A673 (cell line): ENCODE measurements at regions not wholly inside any gene's neighbourhood (a gene's known extent, or its start where the extent isn't known, plus 50 kb on each side); places are given as distances from the start of the nearest gene placed in this dataset.
"Not testable (repeated sequence)": the region's sequence is repeated elsewhere in the genome, so short reads cannot be mapped to it uniquely, and the experiment has no call there.

ENCODE experiments used
- BruUV-seq: library from RNA; stranded (reverse); fragments of 400-500 nt; replicated peaks from 2 replicates; lab custom pipeline; 2021; lab: Mats Ljungman, UMichigan
- CTCF ChIA-PET: fragments of 300-600 bp; sonication (Branson Sonifier 250); formaldehyde crosslinking; loops from one replicate; lab custom pipeline; 2022; ENCODE audit warnings: antibody characterized with exemption; lab: Charles Lee
- POLR2A ChIA-PET: fragments of 300-600 bp; sonication (Branson Sonifier 250); formaldehyde crosslinking; loops from one replicate; lab custom pipeline; 2022; ENCODE audit warnings: antibody characterized with exemption; ENCODE audit not compliant: low non-redundant PET; lab: Charles Lee
- DNase-seq: peaks from one replicate; pipeline ENCODE4 v3.0.0-alpha.2; 2015; ENCODE audit warnings: low spot score
- H3K27ac ChIP-seq: fragments of 200-600 bp; sonication (generic); 2 replicates; pipeline ENCODE4 v1.5.1; 2016; ENCODE audit warnings: mixed run types, low read depth, mild to moderate bottlenecking, mixed read lengths, antibody characterized with exemption, low read length; ENCODE audit not compliant: poor library complexity, severe bottlenecking
- H3K27me3 ChIP-seq: fragments of 200-600 bp; sonication (generic); replicated peaks from 2 replicates; pipeline ENCODE4 v1.6.1; 2017; ENCODE audit warnings: mixed run types, low read depth, mild to moderate bottlenecking, mixed read lengths, antibody characterized with exemption, low read length; ENCODE audit not compliant: insufficient read depth, poor library complexity
- H3K36me3 ChIP-seq: fragments of 200-600 bp; sonication (generic); 2 replicates; pipeline ENCODE4 v1.6.1; 2016; ENCODE audit warnings: mixed run types, mild to moderate bottlenecking, mixed read lengths, antibody characterized with exemption, low read length; ENCODE audit not compliant: insufficient read depth, poor library complexity, severe bottlenecking
- H3K4me1 ChIP-seq: fragments of 200-600 bp; sonication (generic); 2 replicates; pipeline ENCODE4 v1.6.1; 2017; ENCODE audit warnings: mixed run types, mild to moderate bottlenecking, mixed read lengths, antibody characterized with exemption, low read length; ENCODE audit not compliant: insufficient read depth, poor library complexity, severe bottlenecking
- H3K4me3 ChIP-seq: fragments of 200-600 bp; sonication (generic); 2 replicates; pipeline ENCODE4 v1.5.1; 2016; ENCODE audit warnings: low read depth, mixed run types, mild to moderate bottlenecking, mixed read lengths, low read length; ENCODE audit not compliant: poor library complexity, severe bottlenecking
- H3K9me3 ChIP-seq: fragments of 200-600 bp; sonication (generic); 2 replicates; pipeline ENCODE4 v1.6.1; 2016; ENCODE audit warnings: mixed run types, low read depth, mild to moderate bottlenecking, mixed read lengths, antibody characterized with exemption, low read length; ENCODE audit not compliant: poor library complexity, severe bottlenecking
- CTCF ChIP-seq: fragments of 300-800, 200-600 bp; sonication (generic); conservative IDR thresholded peaks from 2 replicates; pipeline ENCODE4 v1.5.1; 2017; ENCODE audit warnings: low read depth, mild to moderate bottlenecking, antibody characterized with exemption, low read length, moderate library complexity, mixed read lengths
- EZH2 ChIP-seq: fragments of 200-600 bp; sonication (generic); IDR thresholded peaks from 2 replicates; pipeline ENCODE4 v1.6.1; 2017; ENCODE audit warnings: borderline replicate concordance, low read depth, mild to moderate bottlenecking, mixed read lengths, antibody characterized with exemption, low read length; ENCODE audit not compliant: poor library complexity, severe bottlenecking
- intact Hi-C: fragments of 100-400 bp; cut with micrococcal nuclease; formaldehyde crosslinking; loops from one replicate; pipeline ENCODE4 v1.10.0; 2022; ENCODE audit not compliant: unreplicated experiment

DNA sequence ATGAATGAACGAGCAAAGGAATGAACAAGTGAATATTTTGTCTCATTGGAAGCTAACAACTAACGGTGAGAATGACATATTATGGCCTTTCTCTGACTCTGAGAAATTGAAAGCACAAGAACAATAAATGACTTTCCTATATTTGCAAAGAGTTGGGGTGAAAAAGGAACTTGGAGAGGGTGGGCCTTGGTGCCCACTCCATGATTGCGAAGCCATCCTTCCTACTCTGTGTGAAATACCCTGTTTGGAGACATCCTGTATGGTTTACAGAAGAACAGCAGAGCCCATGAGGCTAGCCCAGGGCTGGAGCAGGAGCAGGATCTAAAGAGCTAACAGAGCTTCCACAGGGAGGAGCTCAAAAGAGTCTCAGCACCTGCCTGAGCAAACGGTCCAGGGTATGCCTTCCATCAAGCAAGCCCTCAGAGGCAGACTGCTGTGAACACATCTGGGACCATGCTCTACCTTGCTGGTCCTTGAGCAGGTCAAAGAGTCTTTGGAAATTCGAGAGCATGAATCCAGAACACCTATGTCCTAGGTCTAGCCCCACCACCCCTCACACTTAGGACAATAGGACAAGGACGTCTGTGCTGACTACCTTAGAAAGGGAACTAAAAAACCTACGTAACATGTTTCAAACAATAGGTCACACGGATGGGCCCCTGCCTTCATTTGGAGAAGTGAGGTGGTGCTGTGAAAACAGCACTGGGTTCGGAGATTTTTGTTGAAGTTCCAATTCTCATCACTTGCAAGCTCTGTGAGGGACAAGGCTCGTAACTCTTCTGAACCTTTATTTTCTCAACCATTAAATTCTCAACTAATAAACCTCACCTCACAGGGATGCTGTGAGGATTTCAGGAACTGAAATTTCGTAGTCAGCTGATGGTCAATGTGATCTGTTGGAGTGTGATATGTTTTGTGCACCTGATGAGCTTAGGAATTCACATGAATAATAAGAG is 377.4 kb downstream of the RRAGC start:
- intact Hi-C loops: no loop called here
- POLR2A ChIA-PET: no interaction called here

GRCh38 chr1:38479662-38480061 is 379.9 kb downstream of the RRAGC start:
- H3K9me3 ChIP-seq, intact Hi-C loops, H3K4me3 ChIP-seq, H3K27ac ChIP-seq, H3K36me3 ChIP-seq, H3K27me3 ChIP-seq, CTCF ChIA-PET, BruUV-seq, DNase-seq: not testable (repeated sequence)
- H3K4me1 ChIP-seq: peaks cover 27% of the 10 kb centered on the region
- POLR2A ChIA-PET: interaction anchor here (0.6 kb wide), 1 partner anchor 46 kb away, joined by 3 read pairs; no protein-coding TSS in a partner anchor

More for the DNA sequence above, 377.4 kb downstream of the RRAGC start:
- TF ChIP-seq CTCF: no peak
- TF ChIP-seq EZH2: no peak
- Histone ChIP-seq H3K27me3 (no peaks in the 10 kb centered on the region), H3K36me3 (no peaks in the 10 kb centered on the region), H3K4me1 (peaks cover 35% of the 10 kb centered on the region), H3K4me3 (no peak overlapping the region), H3K9me3 (no peaks in the 10 kb centered on the region), H3K27ac (no peak overlapping the region)
- BruUV-seq: no TSS peak
- CTCF ChIA-PET: interaction anchor here (0.5 kb wide), 1 partner anchor 44 kb away, joined by 3 read pairs; no protein-coding TSS in a partner anchor
- DNase-seq: no peak

DNA sequence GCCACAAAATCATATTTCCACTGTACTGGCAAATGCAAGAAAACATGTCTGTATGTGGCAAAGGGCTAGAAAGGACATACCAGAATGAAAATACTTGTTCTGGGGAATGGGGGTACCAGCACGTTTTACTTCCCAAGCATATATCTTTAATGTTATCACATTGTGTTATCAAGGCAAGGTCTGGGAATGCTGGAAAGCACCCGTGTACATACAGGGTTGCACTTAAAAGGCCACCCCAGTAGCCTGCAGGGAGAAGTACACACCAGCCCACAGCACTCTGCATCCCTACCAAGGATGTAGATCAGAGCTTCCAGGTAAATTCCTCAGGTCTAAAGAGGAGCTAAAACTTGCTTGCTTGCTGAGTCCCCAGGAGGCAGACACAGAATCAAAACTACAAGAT is 381.8 kb downstream of the RRAGC start:
- Histone ChIP-seq H3K27ac (no peak overlapping the region), H3K4me1 (peaks cover 17% of the 10 kb centered on the region), H3K36me3 (no peaks in the 10 kb centered on the region), H3K4me3 (no peak overlapping the region), H3K27me3 (no peaks in the 10 kb centered on the region), H3K9me3 (no peaks in the 10 kb centered on the region)
- no peak for DNase-seq
- TF ChIP-seq EZH2 (no peak), CTCF (no peak)
- ChIA-PET CTCF (no interaction called here), POLR2A (no interaction called here)
- intact Hi-C loops: no loop called here
- no TSS peak for BruUV-seq
